ENCODE measurements at regions not wholly inside any gene's neighbourhood (a gene's known extent, or its start where the extent isn't known, plus 50 kb on each side); places are given as distances from the start of the nearest gene placed in this dataset.

DNA sequence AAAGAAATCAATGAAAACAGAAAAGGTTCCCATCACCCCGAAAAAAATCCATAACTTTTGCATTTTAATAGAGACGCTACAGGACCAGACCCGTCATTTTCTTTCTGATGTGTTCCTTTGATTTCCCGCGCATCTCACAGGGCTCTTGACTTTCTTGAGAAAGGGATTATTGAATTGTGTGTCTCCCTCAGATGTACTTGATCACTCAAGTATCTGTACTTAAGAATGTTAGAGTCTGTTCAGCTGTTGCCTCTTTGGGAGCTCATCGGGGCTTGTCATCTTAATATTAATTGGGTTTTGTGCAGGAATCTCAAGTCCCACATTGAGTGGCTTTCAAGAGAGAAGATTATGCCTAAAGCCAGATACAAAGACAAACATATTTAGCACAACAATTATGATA lies 606.4 kb upstream of the SALL1 start:
- no peaks in the 10 kb centered on the region for H3K36me3 Mint-ChIP-seq (ENCODE audit: low read depth)
- no peak overlapping the region for H3K27ac Mint-ChIP-seq
- no peaks in the 10 kb centered on the region for H3K9me3 Mint-ChIP-seq
- TF ChIP-seq, protein P1, sequence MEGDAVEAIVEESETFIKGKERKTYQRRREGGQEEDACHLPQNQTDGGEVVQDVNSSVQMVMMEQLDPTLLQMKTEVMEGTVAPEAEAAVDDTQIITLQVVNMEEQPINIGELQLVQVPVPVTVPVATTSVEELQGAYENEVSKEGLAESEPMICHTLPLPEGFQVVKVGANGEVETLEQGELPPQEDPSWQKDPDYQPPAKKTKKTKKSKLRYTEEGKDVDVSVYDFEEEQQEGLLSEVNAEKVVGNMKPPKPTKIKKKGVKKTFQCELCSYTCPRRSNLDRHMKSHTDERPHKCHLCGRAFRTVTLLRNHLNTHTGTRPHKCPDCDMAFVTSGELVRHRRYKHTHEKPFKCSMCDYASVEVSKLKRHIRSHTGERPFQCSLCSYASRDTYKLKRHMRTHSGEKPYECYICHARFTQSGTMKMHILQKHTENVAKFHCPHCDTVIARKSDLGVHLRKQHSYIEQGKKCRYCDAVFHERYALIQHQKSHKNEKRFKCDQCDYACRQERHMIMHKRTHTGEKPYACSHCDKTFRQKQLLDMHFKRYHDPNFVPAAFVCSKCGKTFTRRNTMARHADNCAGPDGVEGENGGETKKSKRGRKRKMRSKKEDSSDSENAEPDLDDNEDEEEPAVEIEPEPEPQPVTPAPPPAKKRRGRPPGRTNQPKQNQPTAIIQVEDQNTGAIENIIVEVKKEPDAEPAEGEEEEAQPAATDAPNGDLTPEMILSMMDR (IDR thresholded peaks at IDR 0.05), result no peak
- no peak for DNase-seq
- no peak overlapping the region for H3K4me3 Mint-ChIP-seq
- peaks cover 4% of the 10 kb centered on the region for H3K27me3 Mint-ChIP-seq (ENCODE audit: insufficient read depth)
- peaks cover 10% of the 10 kb centered on the region for H3K4me1 Mint-ChIP-seq (ENCODE audit: low read depth)

DNA sequence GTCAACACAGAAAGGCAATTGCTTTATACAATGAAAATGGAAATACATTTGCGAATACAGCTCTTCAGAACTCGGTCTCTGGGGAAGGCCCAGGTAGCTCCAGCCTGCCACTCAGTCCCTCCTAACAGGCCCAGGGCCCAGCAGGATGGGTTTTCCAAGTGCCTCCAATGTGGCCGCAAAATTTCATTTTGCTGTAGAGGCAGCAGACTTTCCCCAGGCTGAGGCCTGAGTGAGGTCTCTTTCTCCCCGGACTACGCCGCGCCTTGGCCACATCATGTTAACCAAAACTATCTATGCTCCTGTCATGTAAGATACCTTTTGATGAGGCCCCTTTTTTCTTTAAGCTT lies 606.0 kb upstream of the SALL1 start:
- no peak overlapping the region for H3K27ac Mint-ChIP-seq
- no peak for DNase-seq
- peaks cover 6% of the 10 kb centered on the region for H3K4me1 Mint-ChIP-seq (ENCODE audit: low read depth)
- TF ChIP-seq, protein P1 (IDR thresholded peaks at IDR 0.05), result no peak
- H3K27me3 Mint-ChIP-seq (ENCODE audit: insufficient read depth), result peaks cover 4% of the 10 kb centered on the region
- no peak overlapping the region for H3K4me3 Mint-ChIP-seq
- H3K9me3 Mint-ChIP-seq, result no peaks in the 10 kb centered on the region
- H3K36me3 Mint-ChIP-seq (ENCODE audit: low read depth), result no peaks in the 10 kb centered on the region

DNA sequence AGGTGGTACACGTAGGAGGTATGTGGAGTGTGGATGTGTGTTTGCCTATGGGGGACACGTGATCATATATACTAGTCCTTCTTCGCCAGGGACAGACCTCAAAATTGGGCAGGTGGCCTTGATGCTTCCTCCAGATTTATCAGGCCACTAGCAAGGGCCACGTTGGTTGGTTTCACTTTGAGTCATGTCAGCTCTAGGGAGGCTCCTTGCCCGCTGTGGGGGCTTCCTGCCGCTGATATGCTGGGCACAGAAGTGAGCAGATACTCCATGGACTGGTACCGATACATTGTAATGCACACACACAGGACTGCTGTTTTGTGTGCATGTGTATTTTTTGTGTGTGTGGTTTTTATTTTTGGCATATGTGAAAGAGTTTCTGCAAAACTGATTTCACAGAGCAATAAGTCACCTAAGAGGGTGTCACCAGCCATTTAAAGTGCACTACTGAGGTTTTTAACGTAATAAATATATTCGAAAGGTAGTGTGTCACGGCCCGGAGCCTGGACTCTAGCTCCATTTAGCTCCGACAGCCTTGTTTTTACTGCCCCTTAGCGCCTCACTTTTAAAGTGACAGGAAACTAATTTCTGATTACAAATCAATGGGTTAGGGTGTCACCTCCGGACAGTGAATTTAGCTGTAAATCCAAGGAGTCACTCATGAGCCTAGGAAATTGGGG lies 605.5 kb upstream of the SALL1 start:
- H3K27me3 Mint-ChIP-seq (ENCODE audit: insufficient read depth), result peaks cover 4% of the 10 kb centered on the region
- no peaks in the 10 kb centered on the region for H3K9me3 Mint-ChIP-seq
- H3K4me3 Mint-ChIP-seq, result peak overlapping the region; percentile 17; the same call in 1 of the 2 replicates
- TF ChIP-seq, protein P1 (IDR thresholded peaks at IDR 0.05), result no peak
- peaks cover under 1% of the 10 kb centered on the region for H3K4me1 Mint-ChIP-seq (ENCODE audit: low read depth)
- no peaks in the 10 kb centered on the region for H3K36me3 Mint-ChIP-seq (ENCODE audit: low read depth)
- no peak overlapping the region for H3K27ac Mint-ChIP-seq
- no peak for DNase-seq

- H3K27me3 Mint-ChIP-seq (ENCODE audit: insufficient read depth), result peaks cover 8% of the 10 kb centered on the region
- TF ChIP-seq, protein P1 (IDR thresholded peaks at IDR 0.05), result no peak
- no peaks in the 10 kb centered on the region for H3K9me3 Mint-ChIP-seq
- no peak overlapping the region for H3K27ac Mint-ChIP-seq
- H3K36me3 Mint-ChIP-seq (ENCODE audit: low read depth), result no peaks in the 10 kb centered on the region
- DNase-seq, result no peak
- H3K4me3 Mint-ChIP-seq, result no peak overlapping the region
- no peaks in the 10 kb centered on the region for H3K4me1 Mint-ChIP-seq (ENCODE audit: low read depth)
These were observed 604.7 kb upstream of the SALL1 start for GRCh38 chr16:51755577-51756355.

DNA sequence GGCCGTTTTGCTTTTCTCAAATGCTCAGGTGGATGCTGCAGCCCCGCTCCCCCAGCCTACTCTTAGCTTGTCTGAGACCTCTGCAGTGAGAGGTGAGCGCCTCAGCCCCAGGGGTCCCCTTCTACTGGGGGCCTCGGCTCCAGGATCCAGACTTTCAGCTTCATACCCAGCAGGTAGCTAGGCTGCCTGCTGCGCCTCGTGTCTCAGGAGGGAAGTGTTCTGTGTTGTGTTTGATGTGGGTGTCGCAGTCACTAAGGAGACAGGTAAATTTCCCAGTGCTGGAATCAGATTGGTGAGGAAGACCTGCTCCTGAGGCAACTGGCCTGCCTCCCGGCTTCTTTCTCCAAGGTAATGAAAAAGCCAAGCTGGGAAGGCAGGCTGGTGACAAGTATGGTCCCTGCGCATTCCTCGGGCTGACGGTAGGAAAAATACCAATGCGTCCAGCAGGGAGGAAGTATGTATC lies 604.0 kb upstream of the SALL1 start:
- H3K9me3 Mint-ChIP-seq, result no peaks in the 10 kb centered on the region
- H3K36me3 Mint-ChIP-seq (ENCODE audit: low read depth), result no peaks in the 10 kb centered on the region

More for the DNA sequence above, 604.0 kb upstream of the SALL1 start:
- Mint-ChIP-seq H3K4me3 (no peak overlapping the region), H3K4me1 (ENCODE audit: low read depth) (no peaks in the 10 kb centered on the region), H3K27me3 (ENCODE audit: insufficient read depth) (peaks cover 8% of the 10 kb centered on the region), H3K27ac (no peak overlapping the region)
- TF ChIP-seq, protein P1 (IDR thresholded peaks at IDR 0.05), result no peak
- DNase-seq, result no peak

Measured in HFFc6 (cell line).